GM19452 (cell line): ENCODE measurements at regions not wholly inside any gene's neighbourhood (a gene's known extent, or its start where the extent isn't known, plus 50 kb on each side); places are given as distances from the start of the nearest gene placed in this dataset.

ENCODE experiments used
- ATAC-seq: cut with Tn5 transposase; IDR thresholded peaks from one replicate; pipeline ENCODE4 v1.9.1; 2021; ENCODE audit not compliant: unreplicated experiment

- no peak for ATAC-seq
Measured at GRCh38 chr7:46687203-46687602, 766.1 kb upstream of the IGFBP3 start.

- ATAC-seq: no peak
Measured at GRCh38 chr7:46685051-46685450, 764.0 kb upstream of the IGFBP3 start.

GRCh38 chr7:46682836-46683624 lies 762.0 kb upstream of the IGFBP3 start:
- no peak for ATAC-seq

- no peak for ATAC-seq
Measured at GRCh38 chr7:46681865-46682503, 760.9 kb upstream of the IGFBP3 start.

GRCh38 chr7:46680147-46680546 lies 759.1 kb upstream of the IGFBP3 start:
- ATAC-seq: no peak

- ATAC-seq: no peak
Measured at GRCh38 chr7:46679671-46680070, 758.6 kb upstream of the IGFBP3 start.

GRCh38 chr7:46678421-46678820 lies 757.3 kb upstream of the IGFBP3 start:
- no peak for ATAC-seq

GRCh38 chr7:46675456-46675855 lies 754.4 kb upstream of the IGFBP3 start:
- no peak for ATAC-seq

GRCh38 chr7:46672861-46673260 lies 751.8 kb upstream of the IGFBP3 start:
- no peak for ATAC-seq

GRCh38 chr7:46671108-46671769 lies 750.2 kb upstream of the IGFBP3 start:
- no peak for ATAC-seq

- ATAC-seq: no peak
Measured at GRCh38 chr7:46669028-46669427, 748.0 kb upstream of the IGFBP3 start.

- no peak for ATAC-seq
Measured at GRCh38 chr7:46664453-46664852, 743.4 kb upstream of the IGFBP3 start.

GRCh38 chr7:46663025-46663424 lies 742.0 kb upstream of the IGFBP3 start:
- no peak for ATAC-seq

GRCh38 chr7:46661431-46661830 lies 740.4 kb upstream of the IGFBP3 start:
- no peak for ATAC-seq

- ATAC-seq: no peak
Measured at GRCh38 chr7:46660402-46660980, 739.4 kb upstream of the IGFBP3 start.

GRCh38 chr7:46658281-46658680 lies 737.2 kb upstream of the IGFBP3 start:
- ATAC-seq: no peak

- ATAC-seq: no peak
Measured at GRCh38 chr7:46654546-46655443, 733.7 kb upstream of the IGFBP3 start.

GRCh38 chr7:46653848-46654247 lies 732.8 kb upstream of the IGFBP3 start:
- ATAC-seq: no peak

- no peak for ATAC-seq
Measured at GRCh38 chr7:46652317-46652716, 731.2 kb upstream of the IGFBP3 start.

GRCh38 chr7:46651561-46652088 lies 730.6 kb upstream of the IGFBP3 start:
- ATAC-seq: no peak
